ENCODE measurements at regions not wholly inside any gene's neighbourhood (a gene's known extent, or its start where the extent isn't known, plus 50 kb on each side); places are given as distances from the start of the nearest gene placed in this dataset.
"Not testable (repeated sequence)": the region's sequence is repeated elsewhere in the genome, so short reads cannot be mapped to it uniquely, and the experiment has no call there.

- DNase-seq (ENCODE audit: low read depth, low spot score); BruUV-seq (replicated peaks); H3K27me3 ChIP-seq (ENCODE audit: control insufficient read depth, insufficient read depth, low read length); H3K36me3 ChIP-seq (ENCODE audit: control insufficient read depth, insufficient read depth, low read length); ATAC-seq; H3K4me3 ChIP-seq (ENCODE audit: low read depth in 2 of 2, low read length in 2 of 2); H3K9me3 ChIP-seq (ENCODE audit: control insufficient read depth, insufficient read depth, low read depth, low read length); H3K4me1 ChIP-seq (ENCODE audit: control insufficient read depth, insufficient read depth, low read length); H3K27ac ChIP-seq (ENCODE audit: low read length); in situ Hi-C loops (cut with HindIII; ENCODE audit: low pct_unique_long_range_greater_than_20kb, low sequenced_read_pairs); CTCF ChIA-PET; intact Hi-C loops (cut with micrococcal nuclease; ENCODE audit: unreplicated experiment); POLR2A ChIA-PET: not testable (repeated sequence)
Observed at GRCh38 chr3:187817766-187818165, 72.5 kb upstream of the BCL6 start.

- DNase-seq (ENCODE audit: low read depth, low spot score) = no peak
- BruUV-seq (replicated peaks) = no TSS peak
- Histone ChIP-seq H3K4me3 (ENCODE audit: low read depth in 2 of 2, low read length in 2 of 2) (no peak overlapping the region), H3K4me1 (ENCODE audit: control insufficient read depth, insufficient read depth, low read length) (no peaks in the 10 kb centered on the region), H3K27me3 (ENCODE audit: control insufficient read depth, insufficient read depth, low read length) (peaks cover 3% of the 10 kb centered on the region; the same call in 1 of the 2 replicates), H3K36me3 (ENCODE audit: control insufficient read depth, insufficient read depth, low read length) (no peaks in the 10 kb centered on the region), H3K27ac (ENCODE audit: low read length) (no peak overlapping the region), H3K9me3 (ENCODE audit: control insufficient read depth, insufficient read depth, low read depth, low read length) (no peaks in the 10 kb centered on the region)
- ChIA-PET CTCF (no interaction called here), POLR2A (no interaction called here)
- intact Hi-C loops (cut with micrococcal nuclease; ENCODE audit: unreplicated experiment) (no loop called here), in situ Hi-C loops (cut with HindIII; ENCODE audit: low pct_unique_long_range_greater_than_20kb, low sequenced_read_pairs) (no loop called here)
- TF ChIP-seq CTCF (IDR thresholded peaks at IDR 0.05) (no peak), TCF7L2 (IDR thresholded peaks at IDR 0.05; ENCODE audit: low read depth, low read length) (no peak), SIN3A (IDR thresholded peaks at IDR 0.05; ENCODE audit: borderline replicate concordance, insufficient read depth, low read depth, low read length) (no peak), REST (IDR thresholded peaks at IDR 0.05; ENCODE audit: insufficient read depth in 1 of 2, low read depth in 2 of 2, low read length in 1 of 2) (no peak), POLR2AphosphoS5 (IDR thresholded peaks at IDR 0.05; ENCODE audit: low read depth, low read length) (no peak)
- no peak for ATAC-seq
Observed at GRCh38 chr3:187821616-187822317, 76.5 kb upstream of the BCL6 start.

- Histone ChIP-seq H3K27me3 (ENCODE audit: control insufficient read depth, insufficient read depth, low read length) (peaks cover 3% of the 10 kb centered on the region; the same call in 1 of the 2 replicates), H3K36me3 (ENCODE audit: control insufficient read depth, insufficient read depth, low read length) (no peaks in the 10 kb centered on the region), H3K27ac (ENCODE audit: low read length) (no peak overlapping the region), H3K9me3 (ENCODE audit: control insufficient read depth, insufficient read depth, low read depth, low read length) (no peaks in the 10 kb centered on the region), H3K4me3 (ENCODE audit: low read depth in 2 of 2, low read length in 2 of 2) (no peak overlapping the region), H3K4me1 (ENCODE audit: control insufficient read depth, insufficient read depth, low read length) (no peaks in the 10 kb centered on the region)
- no TSS peak for BruUV-seq (replicated peaks)
- intact Hi-C loops (cut with micrococcal nuclease; ENCODE audit: unreplicated experiment) = no loop called here
- TF ChIP-seq POLR2AphosphoS5 (IDR thresholded peaks at IDR 0.05; ENCODE audit: low read depth, low read length) = no peak
- TF ChIP-seq SIN3A (IDR thresholded peaks at IDR 0.05; ENCODE audit: borderline replicate concordance, insufficient read depth, low read depth, low read length) = no peak
- TF ChIP-seq TCF7L2 (IDR thresholded peaks at IDR 0.05; ENCODE audit: low read depth, low read length) = no peak
- in situ Hi-C loops (cut with HindIII; ENCODE audit: low pct_unique_long_range_greater_than_20kb, low sequenced_read_pairs) = no loop called here
- ATAC-seq (no peak), DNase-seq (ENCODE audit: low read depth, low spot score) (no peak)
- ChIA-PET CTCF (no interaction called here), POLR2A (no interaction called here)
Observed at GRCh38 chr3:187822402-187822801, 77.1 kb upstream of the BCL6 start.

Measured in Panc1 (cell line).